ENCODE measurements at regions not wholly inside any gene's neighbourhood (a gene's known extent, or its start where the extent isn't known, plus 50 kb on each side); places are given as distances from the start of the nearest gene placed in this dataset.

- no peaks in the 10 kb centered on the region for H3K27me3 ChIP-seq (replicated peaks; ENCODE audit: insufficient read depth, low read length)
- DNase-seq: no peak
Measured at GRCh38 chr7:68334636-68335272, 1263.5 kb upstream of the AUTS2 start.

DNA sequence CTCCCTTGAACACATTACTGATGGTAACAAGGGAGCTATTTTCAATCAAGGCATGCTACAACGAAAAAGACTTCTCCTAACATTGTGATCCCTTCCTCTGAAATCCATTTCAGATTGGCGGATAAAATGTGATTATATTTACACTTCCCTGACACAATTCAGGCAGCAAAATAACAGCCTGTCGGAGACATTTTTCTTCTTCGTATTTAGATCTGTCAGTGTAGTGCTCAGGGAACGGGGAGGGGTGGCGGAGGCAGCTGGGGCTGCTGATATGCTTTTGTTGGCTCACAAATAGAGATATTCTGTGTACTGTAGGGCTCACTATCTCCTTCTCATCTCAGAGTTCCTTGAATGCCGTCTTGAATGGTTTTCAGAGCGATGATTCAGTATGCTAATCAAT, 1261.7 kb upstream of the AUTS2 start:
- Histone ChIP-seq H4K20me1 (ENCODE audit: insufficient read depth, low read length) (no peaks in the 10 kb centered on the region), H3K9ac (ENCODE audit: low read length) (no peak overlapping the region), H3K27me3 (replicated peaks; ENCODE audit: insufficient read depth, low read length) (no peaks in the 10 kb centered on the region), H3K36me3 (replicated peaks; ENCODE audit: insufficient read depth, low read length) (no peaks in the 10 kb centered on the region), H3K4me3 (ENCODE audit: low read length) (no peak overlapping the region), H3K4me2 (ENCODE audit: low read depth, low read length) (no peak overlapping the region), H3F3A (ENCODE audit: insufficient read depth, low read length) (no peaks in the 10 kb centered on the region), H3K27ac (ENCODE audit: low read length) (no peak overlapping the region), H3K4me1 (ENCODE audit: low read length) (no peaks in the 10 kb centered on the region), H3K9me3 (replicated peaks; ENCODE audit: insufficient read depth, low read length) (no peaks in the 10 kb centered on the region), H2AFZ (ENCODE audit: low read length) (no peak overlapping the region), H3K79me2 (ENCODE audit: low read length) (no peaks in the 10 kb centered on the region), H3K9me2 (replicated peaks; ENCODE audit: insufficient read depth, low read length) (no peaks in the 10 kb centered on the region)
- TF ChIP-seq EZH2 (optimal IDR thresholded peaks at IDR 0.05; ENCODE audit: low read depth, low read length): no peak
- TF ChIP-seq CTCF (IDR thresholded peaks at IDR 0.05; ENCODE audit: low read length): no peak
- no peak for TF ChIP-seq EZH2phosphoT487 (IDR thresholded peaks at IDR 0.05; ENCODE audit: low read length)
- DNase-seq: no peak

More at GRCh38 chr7:68334636-68335272, 1263.5 kb upstream of the AUTS2 start:
- no peaks in the 10 kb centered on the region for H3K9me2 ChIP-seq (replicated peaks; ENCODE audit: insufficient read depth, low read length)
- H3K9me3 ChIP-seq (replicated peaks; ENCODE audit: insufficient read depth, low read length): no peaks in the 10 kb centered on the region
- H3K36me3 ChIP-seq (replicated peaks; ENCODE audit: insufficient read depth, low read length): no peaks in the 10 kb centered on the region
- H3K9ac ChIP-seq (ENCODE audit: low read length): no peak overlapping the region
- no peaks in the 10 kb centered on the region for H3K4me1 ChIP-seq (ENCODE audit: low read length)
- no peak overlapping the region for H3K4me3 ChIP-seq (ENCODE audit: low read length)
- TF ChIP-seq CTCF (IDR thresholded peaks at IDR 0.05; ENCODE audit: low read length) (no peak), EZH2 (optimal IDR thresholded peaks at IDR 0.05; ENCODE audit: low read depth, low read length) (no peak), EZH2phosphoT487 (IDR thresholded peaks at IDR 0.05; ENCODE audit: low read length) (no peak)
- H3K27ac ChIP-seq (ENCODE audit: low read length): no peak overlapping the region
- no peak overlapping the region for H2AFZ ChIP-seq (ENCODE audit: low read length)
- no peaks in the 10 kb centered on the region for H4K20me1 ChIP-seq (ENCODE audit: insufficient read depth, low read length)
- no peaks in the 10 kb centered on the region for H3F3A ChIP-seq (ENCODE audit: insufficient read depth, low read length)
- H3K4me2 ChIP-seq (ENCODE audit: low read depth, low read length): no peak overlapping the region
- no peaks in the 10 kb centered on the region for H3K79me2 ChIP-seq (ENCODE audit: low read length)

DNA sequence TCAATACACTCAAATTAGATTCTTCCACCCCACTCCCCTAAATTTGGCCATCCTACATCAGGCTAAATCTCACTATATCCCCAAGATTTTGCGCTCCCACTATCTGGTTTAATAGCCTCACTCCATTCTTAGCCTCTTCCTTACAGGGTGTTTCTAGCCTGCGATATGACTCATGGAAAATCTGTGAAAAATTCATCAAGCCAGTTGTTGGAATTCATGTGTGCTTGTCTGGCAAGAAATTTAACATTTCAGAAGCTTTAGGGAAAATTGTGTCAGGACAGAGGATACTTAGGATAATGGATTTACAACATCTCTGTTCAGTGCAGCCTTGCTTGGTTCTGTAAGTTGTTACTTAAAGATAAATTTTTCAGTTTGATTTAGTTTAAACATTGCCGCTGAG, 1249.9 kb upstream of the AUTS2 start:
- H3K4me2 ChIP-seq (ENCODE audit: low read depth, low read length): no peak overlapping the region
- H4K20me1 ChIP-seq (ENCODE audit: insufficient read depth, low read length): no peaks in the 10 kb centered on the region
- H3K79me2 ChIP-seq (ENCODE audit: low read length): no peaks in the 10 kb centered on the region
- no peak overlapping the region for H3K27ac ChIP-seq (ENCODE audit: low read length)
- no peaks in the 10 kb centered on the region for H3K9me3 ChIP-seq (replicated peaks; ENCODE audit: insufficient read depth, low read length)
- H2AFZ ChIP-seq (ENCODE audit: low read length): no peak overlapping the region
- no peaks in the 10 kb centered on the region for H3F3A ChIP-seq (ENCODE audit: insufficient read depth, low read length)
- no peak for DNase-seq
- no peak for TF ChIP-seq CTCF (IDR thresholded peaks at IDR 0.05; ENCODE audit: low read length)
- no peak for TF ChIP-seq EZH2phosphoT487 (IDR thresholded peaks at IDR 0.05; ENCODE audit: low read length)
- TF ChIP-seq EZH2 (optimal IDR thresholded peaks at IDR 0.05; ENCODE audit: low read depth, low read length): no peak
- H3K9me2 ChIP-seq (replicated peaks; ENCODE audit: insufficient read depth, low read length): no peaks in the 10 kb centered on the region
- H3K36me3 ChIP-seq (replicated peaks; ENCODE audit: insufficient read depth, low read length): no peaks in the 10 kb centered on the region
- H3K9ac ChIP-seq (ENCODE audit: low read length): no peak overlapping the region
- H3K27me3 ChIP-seq (replicated peaks; ENCODE audit: insufficient read depth, low read length): no peaks in the 10 kb centered on the region
- H3K4me3 ChIP-seq (ENCODE audit: low read length): no peak overlapping the region
- H3K4me1 ChIP-seq (ENCODE audit: low read length): no peaks in the 10 kb centered on the region
